Glutamatergic neuron (in vitro differentiated cells): ENCODE measurements at regions not wholly inside any gene's neighbourhood (a gene's known extent, or its start where the extent isn't known, plus 50 kb on each side); places are given as distances from the start of the nearest gene placed in this dataset.

Experiments used
- DNase-seq: peaks from one replicate; pipeline ENCODE4 v3.0.0; 2022
- H3K27ac Mint-ChIP-seq: one replicate; pipeline ENCODE4 v1.8.0; 2020; ENCODE audit warnings: mild to moderate bottlenecking, mixed read lengths, inconsistent platforms; ENCODE audit not compliant: unreplicated experiment
- H3K27me3 Mint-ChIP-seq: one replicate; pipeline ENCODE4 v1.8.0; 2020; ENCODE audit warnings: mild to moderate bottlenecking, moderate library complexity, mixed read lengths, inconsistent platforms; ENCODE audit not compliant: unreplicated experiment
- H3K36me3 Mint-ChIP-seq: one replicate; pipeline ENCODE4 v1.8.0; 2020; ENCODE audit warnings: mild to moderate bottlenecking, mixed read lengths, inconsistent platforms; ENCODE audit not compliant: unreplicated experiment
- H3K4me1 Mint-ChIP-seq: one replicate; pipeline ENCODE4 v1.8.0; 2020; ENCODE audit warnings: mild to moderate bottlenecking, low read depth, mixed read lengths, inconsistent platforms; ENCODE audit not compliant: unreplicated experiment
- H3K4me3 Mint-ChIP-seq: one replicate; pipeline ENCODE4 v1.8.0; 2020; ENCODE audit warnings: mild to moderate bottlenecking, mixed read lengths, inconsistent platforms; ENCODE audit not compliant: unreplicated experiment
- H3K9me3 Mint-ChIP-seq: one replicate; pipeline ENCODE4 v1.8.0; 2020; ENCODE audit warnings: mild to moderate bottlenecking, moderate library complexity, mixed read lengths, inconsistent platforms; ENCODE audit not compliant: unreplicated experiment
- CTCF ChIP-seq: fragments of 200-600 bp; sonication (generic); IDR thresholded peaks from one replicate; pipeline ENCODE4 v1.5.0; 2021; ENCODE audit not compliant: partially characterized antibody, unreplicated experiment

- Mint-ChIP-seq H3K36me3 (no peaks in the 10 kb centered on the region), H3K4me1 (peaks cover 4% of the 10 kb centered on the region), H3K9me3 (no peaks in the 10 kb centered on the region), H3K27ac (no peak overlapping the region), H3K4me3 (no peak overlapping the region), H3K27me3 (peaks cover 2% of the 10 kb centered on the region)
- no peak for DNase-seq
- TF ChIP-seq CTCF = no peak
These were observed 144.3 kb downstream of the RPIA start for GRCh38 chr2:88835726-88836125.

DNA sequence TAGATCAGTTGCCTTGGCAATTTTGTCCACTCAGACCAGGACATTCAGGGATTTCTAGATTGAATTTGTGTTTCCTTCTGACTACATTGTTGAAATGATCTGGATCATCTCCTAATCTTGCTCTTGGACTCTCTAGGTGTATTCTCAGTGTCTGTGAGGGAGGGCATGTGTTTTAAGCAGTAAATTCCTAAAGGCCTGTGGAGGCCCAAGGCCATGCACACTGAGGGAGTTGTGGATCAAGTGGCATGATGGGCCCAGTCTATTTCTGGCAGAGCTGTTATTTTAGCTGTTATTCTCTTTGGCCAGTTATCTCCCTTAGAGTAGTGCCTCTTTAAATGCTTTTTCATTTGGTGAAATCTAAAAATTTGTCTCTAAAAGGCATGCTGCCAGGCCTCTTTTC lies 144.9 kb downstream of the RPIA start:
- TF ChIP-seq CTCF = no peak
- no peak for DNase-seq
- Mint-ChIP-seq H3K4me3 (no peak overlapping the region), H3K4me1 (peaks cover 4% of the 10 kb centered on the region), H3K9me3 (no peaks in the 10 kb centered on the region), H3K27ac (no peak overlapping the region), H3K27me3 (peaks cover 2% of the 10 kb centered on the region), H3K36me3 (no peaks in the 10 kb centered on the region)

GRCh38 chr2:88837511-88838160 lies 146.2 kb downstream of the RPIA start:
- Mint-ChIP-seq H3K27ac (no peak overlapping the region), H3K9me3 (no peaks in the 10 kb centered on the region), H3K4me1 (peaks cover 4% of the 10 kb centered on the region), H3K27me3 (peaks cover 2% of the 10 kb centered on the region), H3K4me3 (no peak overlapping the region), H3K36me3 (no peaks in the 10 kb centered on the region)
- DNase-seq = no peak
- TF ChIP-seq CTCF = no peak

GRCh38 chr2:88838165-88838635 lies 146.7 kb downstream of the RPIA start:
- no peak overlapping the region for H3K27ac Mint-ChIP-seq
- no peaks in the 10 kb centered on the region for H3K36me3 Mint-ChIP-seq
- peaks cover 4% of the 10 kb centered on the region for H3K4me1 Mint-ChIP-seq
- no peak overlapping the region for H3K4me3 Mint-ChIP-seq
- DNase-seq = no peak
- H3K9me3 Mint-ChIP-seq = no peaks in the 10 kb centered on the region
- TF ChIP-seq CTCF = no peak
- no peaks in the 10 kb centered on the region for H3K27me3 Mint-ChIP-seq

DNA sequence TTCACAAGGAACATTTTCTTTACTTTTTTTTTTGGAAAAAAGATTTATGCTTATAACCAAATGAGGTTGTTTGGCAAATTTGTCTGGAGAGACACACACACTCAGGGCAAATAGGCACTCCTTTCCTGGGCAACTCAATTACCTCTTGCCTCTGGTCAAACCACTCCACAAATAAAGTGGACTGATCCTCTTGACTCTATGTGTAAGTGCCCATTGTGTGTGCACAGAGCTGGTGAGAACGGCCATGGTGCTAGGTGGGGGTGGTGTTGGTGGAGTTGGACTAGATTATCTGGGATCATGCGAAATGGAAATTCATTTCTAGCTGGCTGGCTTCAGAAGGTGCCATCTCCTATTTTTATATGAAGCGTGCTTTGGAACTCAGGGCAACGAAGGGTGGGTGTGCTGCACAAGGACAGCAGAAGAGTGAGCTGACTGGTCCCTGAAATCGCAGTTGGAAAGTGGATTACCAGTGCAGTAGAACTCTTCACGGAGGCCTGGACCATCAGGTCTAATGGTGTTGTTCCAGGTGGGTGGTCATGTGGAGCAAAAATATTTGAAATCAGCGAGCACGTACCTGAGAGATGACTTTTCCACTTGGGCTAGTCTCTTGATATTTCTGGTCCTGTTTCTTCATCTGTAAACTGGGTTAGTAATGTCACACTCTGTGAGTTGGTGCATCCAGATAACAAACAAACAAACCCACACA lies 149.9 kb downstream of the RPIA start:
- H3K27ac Mint-ChIP-seq = no peak overlapping the region
- H3K36me3 Mint-ChIP-seq = no peaks in the 10 kb centered on the region
- no peak for DNase-seq
- no peak overlapping the region for H3K4me3 Mint-ChIP-seq
- TF ChIP-seq CTCF = no peak
- peaks cover 4% of the 10 kb centered on the region for H3K4me1 Mint-ChIP-seq
- no peaks in the 10 kb centered on the region for H3K27me3 Mint-ChIP-seq
- no peaks in the 10 kb centered on the region for H3K9me3 Mint-ChIP-seq
